Islet of Langerhans (tissue), 1 donor: ENCODE measurements at regions not wholly inside any gene's neighbourhood (a gene's known extent, or its start where the extent isn't known, plus 50 kb on each side); places are given as distances from the start of the nearest gene placed in this dataset.

Experiments used
- FAIRE-seq: peaks from one replicate; lab custom pipeline; 2011; peaks lifted over from hg19 to GRCh38; lab: Jason Lieb, UNC

DNA sequence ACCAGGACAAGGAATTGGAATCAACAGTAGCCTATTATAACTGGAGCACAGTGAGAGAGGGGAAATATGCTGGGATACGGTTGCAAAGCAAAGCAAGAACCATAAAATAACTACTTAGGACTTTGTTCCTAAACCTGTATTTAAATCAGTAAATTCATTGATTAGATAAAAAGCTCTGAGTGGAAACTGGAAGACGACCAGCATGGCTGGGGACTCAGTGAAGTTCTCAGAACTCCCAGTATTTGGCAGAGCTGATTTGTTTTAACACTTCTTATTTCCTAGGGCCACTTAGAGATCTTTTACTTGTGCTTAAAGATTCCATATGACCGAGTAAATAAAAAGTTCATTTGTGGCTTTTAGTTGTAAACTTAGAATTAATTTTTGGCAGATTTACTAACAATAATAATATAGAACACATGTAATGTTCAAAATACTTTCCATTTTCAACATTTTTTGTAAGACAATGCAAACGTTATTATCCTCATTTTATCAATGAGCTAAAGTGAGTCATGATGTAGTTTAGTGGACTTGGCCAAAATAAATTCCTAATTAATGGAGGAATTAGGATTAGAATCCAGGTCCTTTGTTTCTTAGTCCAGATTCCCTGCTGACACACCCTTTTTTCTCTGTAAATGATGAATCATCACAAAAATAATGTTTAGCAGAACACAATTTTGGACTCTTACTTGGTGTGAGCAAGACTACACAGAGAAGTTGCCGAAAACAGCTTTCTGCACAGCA lies 392.9 kb downstream of the GJA1 start:
- FAIRE-seq = no peak

DNA sequence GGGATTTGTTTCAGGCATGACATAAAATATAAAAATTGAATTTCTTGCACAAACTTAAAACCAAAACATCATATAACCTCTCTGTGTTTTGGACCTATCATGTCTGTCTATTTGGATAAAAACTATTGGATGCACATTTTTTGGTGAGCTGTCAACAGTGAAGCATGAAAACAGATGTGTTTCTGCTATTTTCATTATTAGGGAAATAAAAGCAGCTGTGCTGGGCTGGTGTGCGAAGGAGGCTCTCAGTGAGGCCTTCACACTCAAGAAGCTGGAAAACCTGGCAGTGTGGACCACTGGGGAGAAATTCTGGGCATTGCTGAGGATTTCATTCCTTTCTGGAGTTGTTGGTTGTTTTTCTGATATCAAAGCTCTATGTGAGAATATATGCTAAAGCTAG lies 395.3 kb downstream of the GJA1 start:
- FAIRE-seq = no peak

DNA sequence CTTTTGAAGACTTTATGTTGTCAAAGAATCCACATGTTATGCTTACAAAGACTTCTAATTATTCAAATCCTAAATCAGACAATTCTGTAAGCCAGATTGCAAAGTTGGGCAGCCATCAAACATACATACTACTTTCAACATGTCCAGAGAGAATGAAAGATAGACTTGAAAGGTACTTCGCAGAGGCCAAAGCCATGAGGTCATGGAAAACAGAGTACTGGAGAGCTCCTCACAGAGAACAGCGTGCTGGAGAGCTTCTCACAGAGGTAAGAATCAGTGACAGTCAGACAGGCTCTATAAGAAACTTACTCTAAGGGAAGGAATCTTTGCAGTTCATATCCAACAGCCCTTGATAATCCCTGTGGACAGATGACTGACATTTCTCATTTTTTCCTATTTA lies 400.2 kb downstream of the GJA1 start:
- FAIRE-seq = no peak

DNA sequence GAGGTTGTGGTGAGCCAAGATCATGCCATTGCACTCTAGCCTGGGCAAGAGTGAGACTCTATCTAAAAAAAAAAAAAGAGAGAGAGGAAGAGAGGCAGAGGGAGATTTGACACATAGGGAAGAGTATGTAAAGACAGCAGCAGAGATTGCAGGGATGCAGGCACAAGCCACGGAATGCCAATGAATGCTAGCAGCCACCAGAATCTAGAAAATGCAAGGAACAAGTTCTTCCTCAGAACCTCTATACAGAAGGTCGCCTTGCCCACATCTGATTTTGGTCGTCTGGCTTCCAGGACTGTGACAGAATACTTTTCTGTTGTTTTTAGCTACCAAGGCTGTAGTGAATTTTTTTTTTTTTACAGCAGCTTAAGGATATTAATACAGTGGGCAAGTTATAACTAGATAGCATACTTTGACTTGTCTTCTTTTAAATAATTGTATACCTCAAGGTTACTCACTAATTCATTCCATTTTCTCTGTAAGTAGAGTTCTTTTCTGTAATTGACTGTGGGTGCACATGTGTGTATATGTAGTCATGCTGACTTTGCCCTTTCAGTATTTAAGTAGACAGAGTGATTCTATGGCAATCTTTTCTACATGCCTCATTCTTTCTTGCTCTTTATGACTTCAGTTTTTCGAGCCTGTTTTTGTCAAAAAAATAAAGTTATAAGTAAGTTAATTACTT lies 402.2 kb downstream of the GJA1 start:
- no peak for FAIRE-seq

DNA sequence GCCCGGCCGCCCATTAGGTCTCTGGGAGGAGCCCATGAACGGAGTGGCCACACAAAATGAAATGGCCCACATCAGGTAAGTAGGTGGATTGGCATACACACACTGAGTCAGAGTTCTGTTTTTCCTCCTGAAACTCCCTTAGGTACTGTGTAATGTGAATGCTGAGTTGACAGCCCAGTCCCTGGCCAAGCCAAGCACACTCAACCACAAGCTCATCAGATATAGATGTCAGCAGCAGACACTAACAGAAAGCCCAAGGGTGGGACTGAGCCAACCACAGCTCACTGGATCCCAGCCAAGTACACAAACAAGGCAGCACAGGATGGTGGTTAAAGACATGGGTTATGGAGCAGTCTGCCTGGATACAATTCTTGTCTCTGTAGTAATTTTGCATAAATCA lies 403.4 kb downstream of the GJA1 start:
- FAIRE-seq = no peak

DNA sequence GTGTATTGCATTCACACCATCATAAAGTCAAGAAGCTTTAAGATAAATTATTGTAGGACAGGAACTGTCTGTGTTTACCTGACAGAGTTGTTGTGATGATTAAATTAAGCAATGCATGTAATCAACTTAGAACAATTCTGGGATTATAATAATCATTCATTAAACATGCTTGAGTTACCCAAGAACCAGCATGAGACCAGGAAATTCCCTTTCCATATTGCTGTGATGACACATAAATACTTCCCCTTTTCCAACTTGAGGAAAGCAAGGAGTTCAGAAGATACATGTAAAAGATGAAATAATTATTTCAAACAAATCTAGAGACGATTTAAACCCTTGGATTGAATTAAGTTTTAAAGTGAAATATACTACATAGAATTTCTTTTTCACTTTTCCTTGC lies 404.4 kb downstream of the GJA1 start:
- FAIRE-seq = no peak

DNA sequence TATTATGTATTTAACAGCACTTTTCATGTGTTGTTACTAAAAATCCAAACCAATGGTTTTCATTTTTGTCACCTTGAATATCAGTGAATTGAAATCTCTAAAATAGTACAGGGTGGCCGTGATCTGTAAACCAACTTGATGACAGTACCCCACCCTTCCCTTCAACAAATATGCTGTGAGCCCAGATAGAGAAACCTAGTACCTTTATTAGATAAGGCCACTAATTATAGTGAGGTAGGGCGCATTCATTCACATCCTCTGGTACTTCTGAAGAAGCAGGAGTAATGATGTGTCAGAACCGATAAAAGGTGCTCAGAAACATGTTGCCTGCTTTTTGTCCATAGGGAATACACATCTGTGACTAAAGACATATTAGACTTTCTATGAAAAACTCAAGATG lies 409.5 kb downstream of the GJA1 start:
- FAIRE-seq = no peak

DNA sequence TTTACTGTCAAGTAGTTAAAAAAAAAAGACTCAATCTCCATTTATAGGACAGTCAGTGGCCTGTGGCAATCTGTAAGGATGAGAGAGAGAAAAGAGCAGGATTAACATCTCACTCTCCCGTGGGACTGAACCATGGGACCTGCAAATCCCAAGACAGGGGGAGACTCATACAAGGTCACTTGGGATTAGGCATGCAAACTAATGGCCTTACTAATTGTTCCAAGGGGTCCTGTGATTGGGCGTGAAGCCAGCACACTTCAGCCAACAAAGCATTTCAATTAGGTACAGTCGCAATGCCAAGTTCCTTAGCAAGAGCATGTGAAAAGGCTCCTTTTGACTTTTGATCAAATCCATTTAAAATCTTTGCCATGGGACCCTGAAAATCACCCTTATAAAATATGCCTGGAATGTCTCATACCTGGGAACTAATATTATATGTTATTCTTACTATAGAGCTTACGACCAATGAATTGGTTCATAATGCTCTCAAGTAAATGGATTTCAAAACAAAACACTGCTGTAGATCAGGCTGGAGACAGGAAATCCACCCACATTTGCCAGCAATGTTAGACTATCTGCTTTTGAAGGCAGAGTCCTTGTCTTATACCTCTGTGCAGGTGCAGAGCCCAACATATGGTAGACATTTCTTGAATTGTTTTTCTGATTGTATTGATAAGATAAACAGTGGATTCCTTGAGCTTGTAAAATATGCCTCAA lies 412.5 kb downstream of the GJA1 start:
- FAIRE-seq = no peak

DNA sequence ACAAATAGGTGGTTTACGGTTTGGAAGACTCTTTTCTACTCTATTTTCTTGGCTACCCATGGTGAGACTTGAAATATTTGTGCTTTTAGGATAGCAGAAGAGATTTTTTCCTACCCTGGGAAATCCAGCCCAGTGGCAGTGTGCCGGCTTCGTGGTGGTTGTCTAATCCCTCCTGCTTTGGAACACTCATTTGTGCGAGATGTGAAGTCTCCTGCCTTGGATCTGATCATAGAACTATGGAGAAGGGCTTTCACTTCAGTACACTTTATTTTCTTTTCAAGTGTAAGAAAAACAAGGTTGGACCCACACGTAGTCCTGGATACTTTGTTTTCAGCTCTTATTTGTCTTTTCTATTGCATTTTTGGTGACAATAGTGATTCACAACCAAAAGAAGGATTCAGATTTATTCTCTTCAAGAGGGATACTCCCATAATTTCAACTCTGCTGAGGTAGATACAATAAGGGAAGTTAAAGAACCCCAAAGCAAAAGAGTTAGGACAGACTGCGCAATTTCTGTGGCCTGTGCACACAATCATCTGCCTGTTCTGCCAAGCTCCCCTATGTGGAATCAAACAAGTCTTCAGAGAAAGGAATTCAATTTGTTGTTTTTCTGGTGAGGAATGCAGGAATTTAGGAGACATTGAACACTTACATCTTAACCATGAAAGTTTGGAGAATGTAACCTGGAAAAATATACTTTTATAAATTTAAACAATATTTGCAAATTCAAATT lies 413.2 kb downstream of the GJA1 start:
- no peak for FAIRE-seq

DNA sequence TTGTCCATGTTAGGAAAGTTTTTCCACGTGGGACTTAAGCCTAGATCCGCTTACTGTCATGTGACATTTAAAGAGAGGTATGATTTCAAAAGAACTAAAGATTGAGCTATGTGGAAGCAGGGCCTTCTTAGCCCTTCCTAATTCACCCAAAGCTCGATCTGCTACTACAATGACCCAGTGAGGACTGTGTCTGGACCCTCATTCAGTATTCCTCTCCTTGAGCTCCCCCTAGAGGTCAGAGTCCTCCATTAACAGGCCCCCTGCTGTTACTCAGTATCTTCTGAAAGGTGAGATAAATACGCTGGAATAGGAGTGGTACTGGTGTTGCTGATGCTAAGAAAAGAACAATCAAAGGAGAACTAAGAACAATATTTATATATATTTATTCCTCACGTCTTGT lies 414.0 kb downstream of the GJA1 start:
- peak; percentile 55 for FAIRE-seq

DNA sequence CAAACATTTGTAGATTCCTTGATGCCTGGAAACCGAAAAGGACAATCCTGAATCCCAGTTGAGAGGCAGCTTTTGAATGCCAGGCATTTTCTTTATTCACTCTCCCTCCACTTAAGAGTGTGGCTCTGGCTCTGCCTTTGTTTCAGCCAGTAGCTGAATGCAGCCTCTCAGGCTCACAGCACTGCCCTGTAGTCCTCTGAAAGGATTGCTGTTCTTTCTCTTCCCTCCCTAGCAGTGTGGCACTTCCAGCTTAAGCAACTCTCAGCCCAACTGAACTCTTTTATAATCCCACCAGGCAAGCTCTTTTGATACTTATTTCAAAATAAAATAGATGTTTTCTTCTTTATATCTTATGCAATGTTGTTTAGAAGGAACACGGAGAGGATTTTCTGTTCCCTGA lies 415.6 kb downstream of the GJA1 start:
- FAIRE-seq = no peak

DNA sequence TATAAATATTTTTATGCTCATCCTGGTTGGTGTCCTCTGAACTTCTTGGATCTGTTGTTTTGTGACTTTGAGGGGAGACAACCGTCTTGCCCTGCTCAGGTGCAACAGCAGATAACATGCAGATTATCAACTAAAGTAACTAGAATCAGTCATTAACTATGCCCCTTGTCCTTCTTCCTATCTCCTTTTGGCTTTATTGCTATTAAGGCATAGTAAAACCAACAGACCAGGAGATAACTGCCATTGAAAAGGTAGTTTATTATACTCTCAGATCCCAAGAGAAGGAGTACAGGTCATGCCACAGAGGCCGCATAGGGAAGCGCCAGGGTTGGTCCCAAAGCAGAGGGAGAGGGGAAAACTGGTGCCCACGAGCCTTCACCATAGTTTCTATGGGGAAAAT lies 418.2 kb downstream of the GJA1 start:
- no peak for FAIRE-seq

DNA sequence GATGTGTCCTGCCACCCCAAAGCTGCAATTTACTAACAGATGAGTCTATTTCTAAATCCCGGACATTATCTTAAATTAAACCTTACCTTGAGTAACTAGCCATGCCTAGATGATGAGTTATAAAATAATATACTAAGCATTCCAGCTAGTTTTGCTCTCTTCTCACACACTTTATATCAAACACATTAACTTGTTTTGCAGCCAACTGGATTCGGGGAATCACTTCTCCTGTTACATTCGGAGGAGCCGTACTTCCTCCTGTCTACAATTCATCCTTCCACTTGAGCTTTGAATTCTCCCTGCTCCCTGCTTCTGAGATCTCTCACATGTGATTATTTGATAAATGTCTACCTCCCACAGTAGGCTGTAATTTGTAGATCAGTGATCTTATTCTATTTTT lies 420.1 kb downstream of the GJA1 start:
- no peak for FAIRE-seq

DNA sequence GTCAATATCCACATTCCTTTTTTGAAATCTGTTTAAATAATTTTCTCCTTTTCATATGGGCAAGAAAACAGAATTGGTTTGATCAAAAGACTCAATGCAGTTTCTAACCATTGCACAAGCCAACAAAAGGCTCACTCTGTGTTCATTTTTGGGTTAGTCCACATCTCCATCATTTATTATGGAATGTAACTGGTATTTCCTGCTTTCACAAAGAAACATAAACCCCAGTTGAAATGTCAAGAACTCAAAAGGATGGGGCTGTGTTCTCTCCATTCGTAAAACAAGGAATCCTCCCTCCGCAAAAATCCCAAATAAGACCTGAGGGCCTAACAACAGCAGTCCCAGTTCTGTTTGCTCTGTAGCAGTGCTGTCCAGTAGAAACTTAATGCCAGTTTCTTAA lies 420.9 kb downstream of the GJA1 start:
- no peak for FAIRE-seq

DNA sequence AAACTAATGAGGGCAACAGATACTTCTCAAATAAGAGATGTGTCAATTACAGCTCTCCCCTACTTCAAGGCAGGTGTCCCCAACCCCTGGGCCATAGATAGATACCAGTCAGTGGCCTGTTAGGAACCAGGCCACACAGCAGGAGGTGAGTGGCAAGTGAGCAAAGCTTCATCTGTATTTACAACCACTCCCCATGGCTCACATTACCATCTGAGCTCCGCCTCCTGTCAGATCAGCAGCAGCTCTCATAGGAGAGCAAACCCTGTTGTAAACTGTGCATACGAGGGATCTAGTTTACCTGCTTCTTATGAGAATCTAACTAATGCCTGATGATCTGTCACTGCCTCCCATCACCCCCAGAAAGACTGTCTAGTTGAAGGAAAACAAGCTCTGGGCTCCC lies 422.1 kb downstream of the GJA1 start:
- FAIRE-seq = no peak

DNA sequence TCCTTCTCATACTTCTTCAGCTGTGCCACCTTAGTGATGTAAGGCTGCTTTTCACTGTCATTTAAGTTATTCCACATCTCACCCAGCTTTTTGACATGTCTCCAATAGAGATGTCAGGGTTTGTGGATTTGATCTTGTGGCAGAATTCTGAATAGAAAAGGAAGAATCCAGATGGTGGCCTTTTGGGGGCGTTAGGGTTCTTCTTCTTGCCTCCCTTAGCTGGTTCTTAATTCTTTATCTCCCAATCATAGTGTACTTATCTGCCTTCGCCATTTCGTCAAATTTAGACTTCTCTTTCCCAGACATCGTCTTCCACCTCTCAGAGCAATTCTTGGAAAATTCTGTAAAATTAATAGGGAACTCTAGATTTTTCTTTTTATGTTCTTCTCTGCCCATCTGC lies 422.9 kb downstream of the GJA1 start:
- FAIRE-seq = no peak

DNA sequence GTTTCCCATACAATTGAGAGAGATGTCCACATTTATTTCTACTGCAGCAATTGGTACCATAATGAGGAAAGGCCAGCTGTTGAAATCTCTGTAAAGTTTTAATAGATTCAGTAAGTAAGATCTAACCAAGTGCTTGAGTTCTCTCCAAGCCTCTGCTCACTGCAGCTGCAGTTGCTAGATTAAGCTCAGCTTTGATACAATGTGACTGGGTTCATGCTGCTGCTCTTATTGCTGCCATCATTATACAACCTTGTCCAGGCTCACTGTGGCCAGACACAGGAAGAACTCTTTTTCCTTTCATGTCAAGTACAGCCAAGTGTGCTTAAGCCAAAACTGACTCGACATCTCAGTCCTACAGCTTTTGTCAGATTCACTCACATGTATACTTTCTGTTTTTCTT lies 423.5 kb downstream of the GJA1 start:
- FAIRE-seq = no peak

DNA sequence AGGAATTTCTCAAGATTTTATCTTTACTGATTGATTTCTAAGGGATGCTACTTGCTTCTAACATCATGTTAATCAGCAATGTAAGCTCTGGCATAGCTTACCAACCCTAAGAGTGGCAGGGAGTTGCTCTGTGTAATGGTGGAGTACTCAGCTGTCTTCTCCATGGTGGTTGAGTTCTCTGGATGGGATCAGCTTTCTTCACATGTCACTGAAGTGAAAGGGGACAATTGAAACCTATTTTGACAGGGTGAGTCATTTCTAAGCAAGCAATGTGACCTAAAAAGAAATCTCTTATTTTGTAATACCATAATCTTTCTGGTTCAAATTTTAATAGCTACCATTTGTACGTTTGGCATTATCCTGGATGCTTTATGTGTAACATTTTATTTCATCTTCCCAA lies 430.4 kb downstream of the GJA1 start:
- FAIRE-seq = no peak

DNA sequence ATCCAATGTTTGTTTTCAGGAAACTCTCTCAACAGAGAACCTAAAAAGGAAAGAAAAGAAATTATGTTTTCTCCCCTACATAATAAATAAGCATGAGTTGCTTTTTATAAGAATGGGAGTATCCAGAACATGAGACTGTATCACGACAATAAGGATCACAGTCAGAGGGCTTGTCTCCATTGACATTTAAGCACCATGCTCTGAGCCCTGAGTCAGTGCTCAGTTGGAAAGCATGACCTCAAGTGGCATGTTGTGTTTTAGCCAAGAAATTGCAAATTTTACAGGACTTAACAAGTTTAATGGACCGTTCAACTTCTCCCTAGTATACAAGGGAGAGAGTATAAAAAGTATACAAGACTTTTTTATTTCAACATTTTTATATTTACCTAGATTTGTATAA lies 431.6 kb downstream of the GJA1 start:
- no peak for FAIRE-seq

DNA sequence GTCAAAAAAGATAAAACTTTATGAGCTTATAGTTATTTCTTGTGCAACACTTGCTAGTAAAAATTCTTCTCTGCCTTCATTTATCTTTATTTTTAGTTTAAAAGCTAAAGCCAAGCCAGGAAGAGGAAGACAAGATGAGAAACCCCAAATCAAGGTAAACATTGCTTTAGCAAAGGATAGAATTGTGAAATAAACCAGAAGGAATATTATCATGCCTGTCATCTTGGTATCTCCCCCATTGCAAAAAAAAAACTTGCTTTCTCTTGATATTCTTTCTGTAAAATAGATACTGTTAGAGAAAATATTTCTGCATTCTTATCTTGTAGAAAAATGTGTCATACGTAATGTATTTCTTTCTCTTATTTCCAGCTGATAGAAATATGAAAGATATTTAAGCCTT lies 432.8 kb downstream of the GJA1 start:
- no peak for FAIRE-seq

DNA sequence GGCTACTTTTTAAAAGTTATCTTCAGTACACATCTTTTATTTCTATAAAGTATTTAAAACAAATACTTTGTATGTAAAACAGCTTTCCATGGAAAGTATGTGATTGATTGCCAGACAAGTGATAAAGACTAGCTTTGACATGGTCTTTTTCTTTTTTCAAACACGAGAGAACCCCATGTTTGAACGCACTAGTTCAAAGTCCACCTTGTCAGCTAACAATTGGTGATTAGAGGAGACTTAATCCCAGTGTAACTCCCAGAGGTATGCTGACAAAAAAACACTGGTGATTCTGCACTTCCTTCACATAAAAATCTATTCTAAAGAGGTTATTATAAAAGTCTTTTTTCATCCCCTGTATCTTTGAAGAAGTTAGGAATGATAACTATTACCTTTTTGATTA lies 438.1 kb downstream of the GJA1 start:
- FAIRE-seq = no peak

DNA sequence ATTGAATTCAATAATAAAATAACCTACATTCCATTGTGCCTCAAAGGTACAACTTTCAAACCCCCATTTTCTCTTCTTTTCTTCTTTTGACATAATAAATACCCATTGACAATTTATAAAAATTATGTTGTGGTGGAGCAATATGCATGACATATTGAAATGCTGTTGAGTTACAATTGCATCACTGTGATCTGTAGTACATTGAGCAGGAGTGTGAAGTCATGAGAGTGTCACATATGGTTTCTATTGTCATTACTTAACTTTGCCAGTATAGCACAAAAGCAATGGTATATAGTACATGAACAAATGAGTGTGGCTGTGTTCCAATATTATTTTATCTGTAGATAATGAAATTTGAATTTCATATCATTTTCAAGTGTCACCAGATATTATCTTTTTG lies 441.3 kb downstream of the GJA1 start:
- FAIRE-seq = no peak

DNA sequence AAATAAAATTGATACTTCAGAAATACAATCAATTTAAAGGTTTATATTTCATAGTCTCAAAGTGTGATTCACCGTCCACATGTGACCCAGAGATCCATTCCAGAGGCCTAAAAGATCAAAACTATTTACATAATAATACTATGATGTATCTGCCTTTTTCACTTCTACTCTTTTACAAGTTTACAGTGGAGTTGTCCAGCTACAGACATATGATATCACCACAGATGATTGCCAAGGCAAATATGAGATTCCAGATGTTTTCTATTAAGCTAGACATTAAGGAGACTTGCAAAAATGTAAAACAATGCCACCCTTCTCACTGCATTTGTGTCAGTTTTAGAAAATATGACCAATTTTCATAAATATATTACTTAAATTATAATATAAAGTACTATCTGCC lies 443.7 kb downstream of the GJA1 start:
- FAIRE-seq = no peak
